Large intestine (tissue), 3 donors: ENCODE measurements at regions not wholly inside any gene's neighbourhood (a gene's known extent, or its start where the extent isn't known, plus 50 kb on each side); places are given as distances from the start of the nearest gene placed in this dataset.

ENCODE experiments used
- DNase-seq, 2 donors: peaks; one replicate each; pipeline versions ENCODE4 v3.0.0 to v3.0.0-alpha.2; 2013
- H3K27ac ChIP-seq: one replicate; pipeline ENCODE4 v1.5.1; 2013; ENCODE audit warnings: low read length
- H3K27me3 ChIP-seq: 2 replicates; pipeline ENCODE4 v1.6.1; 2013; ENCODE audit warnings: low read length; ENCODE audit not compliant: control insufficient read depth, insufficient read depth
- H3K36me3 ChIP-seq: 2 replicates; pipeline ENCODE4 v1.6.1; 2013; ENCODE audit warnings: low read length; ENCODE audit not compliant: control insufficient read depth, insufficient read depth
- H3K4me1 ChIP-seq: one replicate; pipeline ENCODE4 v1.6.1; 2013; ENCODE audit warnings: low read length; ENCODE audit not compliant: control insufficient read depth, insufficient read depth
- H3K4me3 ChIP-seq: one replicate; pipeline ENCODE4 v1.5.1; 2013; ENCODE audit warnings: low read length
- H3K9me3 ChIP-seq: one replicate; pipeline ENCODE4 v1.6.1; 2013; ENCODE audit warnings: mild to moderate bottlenecking, low read depth, low read length, moderate library complexity; ENCODE audit not compliant: control insufficient read depth
- WGBS: methylation state at CpG from one replicate; pipeline ENCODE4 v1.1.5; 2013; ENCODE audit warnings: low lambda C conversion rate; ENCODE audit not compliant: insufficient coverage; 5-methylcytosine and 5-hydroxymethylcytosine counted together

- no peak for DNase-seq
- Histone ChIP-seq H3K36me3 (no peaks in the 10 kb centered on the region), H3K4me3 (no peak overlapping the region), H3K27me3 (no peaks in the 10 kb centered on the region), H3K9me3 (no peaks in the 10 kb centered on the region), H3K27ac (no peak overlapping the region), H3K4me1 (peaks cover 7% of the 10 kb centered on the region)
- 63% methylated on average over 1 of the region's 3 CpGs for WGBS
Measured at GRCh38 chr14:34069854-34070582, 119.1 kb upstream of the EGLN3 start.

- H3K9me3 ChIP-seq: no peaks in the 10 kb centered on the region
- H3K4me3 ChIP-seq: no peak overlapping the region
- H3K27ac ChIP-seq: no peak overlapping the region
- no CpG with 5 or more reads among the region's 3 CpGs for WGBS
- H3K27me3 ChIP-seq: no peaks in the 10 kb centered on the region
- H3K36me3 ChIP-seq: no peaks in the 10 kb centered on the region
- no peak for DNase-seq
- H3K4me1 ChIP-seq: peaks cover 15% of the 10 kb centered on the region
Measured at GRCh38 chr14:34067587-34067986, 116.7 kb upstream of the EGLN3 start.

GRCh38 chr14:34065690-34066391, 115.0 kb upstream of the EGLN3 start:
- no peak overlapping the region for H3K4me3 ChIP-seq
- H3K9me3 ChIP-seq: no peaks in the 10 kb centered on the region
- no peaks in the 10 kb centered on the region for H3K27me3 ChIP-seq
- H3K36me3 ChIP-seq: no peaks in the 10 kb centered on the region
- no peak overlapping the region for H3K27ac ChIP-seq
- DNase-seq: no peak
- no CpG with 5 or more reads among the region's 4 CpGs for WGBS
- peaks cover 15% of the 10 kb centered on the region for H3K4me1 ChIP-seq

GRCh38 chr14:34065236-34065635, 114.4 kb upstream of the EGLN3 start:
- peaks cover 15% of the 10 kb centered on the region for H3K4me1 ChIP-seq
- no peaks in the 10 kb centered on the region for H3K9me3 ChIP-seq
- no peaks in the 10 kb centered on the region for H3K27me3 ChIP-seq
- DNase-seq: peak; percentile 58 to 76
- no peak overlapping the region for H3K4me3 ChIP-seq
- WGBS: 40% methylated on average over 1 of the region's 4 CpGs
- H3K36me3 ChIP-seq: no peaks in the 10 kb centered on the region
- H3K27ac ChIP-seq: no peak overlapping the region

- no CpG with 5 or more reads among the region's 4 CpGs for WGBS
- Histone ChIP-seq H3K9me3 (no peaks in the 10 kb centered on the region), H3K4me1 (peaks cover 20% of the 10 kb centered on the region), H3K27me3 (no peaks in the 10 kb centered on the region), H3K4me3 (no peak overlapping the region), H3K36me3 (no peaks in the 10 kb centered on the region), H3K27ac (no peak overlapping the region)
- DNase-seq: no peak
Measured at GRCh38 chr14:34064349-34064748, 113.5 kb upstream of the EGLN3 start.

- Histone ChIP-seq H3K4me3 (no peak overlapping the region), H3K27ac (peak overlapping the region; percentile 37), H3K27me3 (no peaks in the 10 kb centered on the region), H3K9me3 (no peaks in the 10 kb centered on the region), H3K4me1 (peaks cover 22% of the 10 kb centered on the region), H3K36me3 (no peaks in the 10 kb centered on the region)
- WGBS: no CpG with 5 or more reads among the region's 9 CpGs
- DNase-seq: peak; percentile 69 to 88
Measured at GRCh38 chr14:34063470-34064164, 112.7 kb upstream of the EGLN3 start.

GRCh38 chr14:34063042-34063441, 112.2 kb upstream of the EGLN3 start:
- H3K27ac ChIP-seq: peak overlapping the region; percentile 37
- H3K27me3 ChIP-seq: no peaks in the 10 kb centered on the region
- H3K4me3 ChIP-seq: no peak overlapping the region
- no peak for DNase-seq
- H3K4me1 ChIP-seq: peaks cover 22% of the 10 kb centered on the region
- WGBS: no CpG with 5 or more reads among the region's 1 CpG
- no peaks in the 10 kb centered on the region for H3K36me3 ChIP-seq
- H3K9me3 ChIP-seq: no peaks in the 10 kb centered on the region

GRCh38 chr14:34062353-34062973, 111.6 kb upstream of the EGLN3 start:
- no peak for DNase-seq
- Histone ChIP-seq H3K9me3 (no peaks in the 10 kb centered on the region), H3K4me1 (peaks cover 22% of the 10 kb centered on the region), H3K27ac (no peak overlapping the region), H3K27me3 (no peaks in the 10 kb centered on the region), H3K4me3 (no peak overlapping the region), H3K36me3 (no peaks in the 10 kb centered on the region)
- no CpG with 5 or more reads among the region's 8 CpGs for WGBS

GRCh38 chr14:34060651-34060999, 109.8 kb upstream of the EGLN3 start:
- Histone ChIP-seq H3K27me3 (no peaks in the 10 kb centered on the region), H3K9me3 (no peaks in the 10 kb centered on the region), H3K27ac (peak overlapping the region; percentile 86), H3K4me3 (peak overlapping the region; percentile 70), H3K4me1 (peaks cover 21% of the 10 kb centered on the region), H3K36me3 (no peaks in the 10 kb centered on the region)
- no peak for DNase-seq
- no CpG with 5 or more reads among the region's 16 CpGs for WGBS

- peaks cover 16% of the 10 kb centered on the region for H3K4me1 ChIP-seq
- peak overlapping the region; percentile 74 for H3K4me3 ChIP-seq
- peak; percentile 88 to 95 for DNase-seq
- no peaks in the 10 kb centered on the region for H3K9me3 ChIP-seq
- peak overlapping the region; percentile 91 for H3K27ac ChIP-seq
- H3K36me3 ChIP-seq: no peaks in the 10 kb centered on the region
- H3K27me3 ChIP-seq: no peaks in the 10 kb centered on the region
- no CpG with 5 or more reads among the region's 84 CpGs for WGBS
Measured at GRCh38 chr14:34059925-34060650, 109.2 kb upstream of the EGLN3 start.
